ENCODE measurements at regions not wholly inside any gene's neighbourhood (a gene's known extent, or its start where the extent isn't known, plus 50 kb on each side); places are given as distances from the start of the nearest gene placed in this dataset.
"Not testable (repeated sequence)": the region's sequence is repeated elsewhere in the genome, so short reads cannot be mapped to it uniquely, and the experiment has no call there.

DNA sequence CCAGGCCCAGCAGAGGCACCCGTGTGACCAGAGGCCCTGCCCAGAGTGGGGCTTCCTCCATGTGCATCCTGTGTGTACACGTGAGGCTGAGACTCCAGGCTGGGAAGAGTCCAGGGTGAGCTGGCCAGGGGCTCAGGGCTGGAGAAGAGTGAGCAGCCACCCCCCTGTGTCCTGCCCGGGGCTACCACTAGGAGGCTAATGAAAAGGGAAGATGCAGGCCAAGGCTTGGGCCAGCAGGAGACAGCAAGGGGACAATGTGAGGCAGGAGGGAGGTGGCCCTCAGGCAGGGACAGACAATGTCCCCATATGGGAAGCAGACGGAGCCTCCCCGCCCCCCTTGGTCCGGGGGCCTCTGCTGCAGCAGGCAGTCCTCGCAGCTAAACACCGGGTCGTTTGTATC, 102.0 kb downstream of the HIF1AN start:
- POLR2A ChIA-PET = no interaction called here
- CTCF ChIA-PET = no interaction called here

DNA sequence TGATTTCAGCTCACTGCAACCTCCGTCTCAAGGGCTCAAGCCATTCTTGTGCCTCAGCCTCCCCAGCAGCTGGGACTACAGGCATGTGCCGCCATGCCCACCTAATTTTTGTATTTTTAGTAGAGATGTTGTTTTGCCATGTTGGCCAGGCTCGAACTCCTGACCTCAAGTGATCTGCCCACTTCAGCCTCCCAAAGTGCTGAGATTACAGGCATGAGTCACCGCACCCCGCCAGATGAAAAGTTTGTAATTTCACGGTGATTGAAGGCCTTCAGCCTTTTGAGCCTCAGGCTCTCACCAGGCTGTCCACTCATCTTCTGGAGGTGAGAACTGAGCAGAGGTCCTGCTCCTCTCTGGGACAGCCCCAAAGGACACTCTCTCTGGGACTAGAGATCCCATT, 103.2 kb downstream of the HIF1AN start:
- CTCF ChIA-PET, POLR2A ChIA-PET: not testable (repeated sequence)

DNA sequence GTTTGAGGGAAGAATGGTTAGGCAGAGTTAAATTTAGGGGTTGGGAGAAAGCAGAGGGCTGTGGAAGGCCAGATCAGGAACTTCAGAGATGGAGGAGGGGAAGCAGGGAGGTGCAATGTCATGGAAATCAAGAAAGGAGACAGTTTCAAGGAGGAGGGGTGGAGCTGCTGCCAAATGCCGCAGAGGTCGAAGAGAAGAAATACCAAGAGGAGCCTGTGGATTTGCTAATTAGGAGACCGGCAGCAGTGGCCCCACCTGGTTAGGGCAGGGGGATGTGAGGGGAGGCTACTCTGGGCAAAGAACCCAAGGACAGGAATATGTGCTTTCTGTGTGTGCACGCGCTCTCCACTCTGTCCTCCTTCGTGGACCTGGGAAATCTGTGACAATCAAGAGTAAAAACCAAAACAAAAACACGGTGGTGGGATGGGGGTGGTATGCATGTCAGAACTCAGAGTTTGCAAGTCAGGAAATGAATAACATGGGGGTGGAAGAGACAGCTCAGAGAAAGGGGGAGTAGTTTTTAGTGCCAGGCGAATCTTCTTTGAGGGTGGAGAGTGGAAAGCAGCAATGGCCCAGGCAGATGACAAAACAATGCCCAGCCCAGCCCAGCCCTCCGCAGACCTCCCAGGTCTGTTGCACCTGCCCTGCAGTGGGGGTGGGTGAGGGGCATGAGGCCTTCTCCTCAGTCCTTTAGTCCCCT, 102.9 kb upstream of the PAX2 start:
- ChIA-PET CTCF (no interaction called here), POLR2A (no interaction called here)

DNA sequence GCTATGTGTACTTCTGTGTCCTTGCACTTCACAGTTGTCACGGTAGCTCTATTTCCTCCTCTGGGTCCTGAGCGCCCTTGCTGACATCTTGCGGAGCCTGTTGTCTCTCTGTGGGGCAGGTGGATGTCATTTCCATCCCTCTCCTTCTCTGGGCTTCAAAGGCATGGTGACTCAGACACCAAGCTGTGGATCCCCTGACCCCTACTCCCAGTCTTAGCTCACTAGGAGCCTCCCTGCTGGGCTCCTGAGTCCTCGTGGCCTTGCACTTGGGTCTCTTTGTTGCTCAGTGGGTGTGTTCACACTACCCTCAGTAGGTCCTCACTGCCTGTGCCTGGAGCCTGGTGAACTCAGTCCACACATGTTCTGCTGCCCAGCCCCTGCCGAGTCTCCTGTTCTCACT, 100.3 kb upstream of the PAX2 start:
- POLR2A ChIA-PET = no interaction called here
- CTCF ChIA-PET = interaction anchor here (0.6 kb wide), 1 partner anchor 1874 kb away, joined by 4 read pairs; no protein-coding TSS in a partner anchor

DNA sequence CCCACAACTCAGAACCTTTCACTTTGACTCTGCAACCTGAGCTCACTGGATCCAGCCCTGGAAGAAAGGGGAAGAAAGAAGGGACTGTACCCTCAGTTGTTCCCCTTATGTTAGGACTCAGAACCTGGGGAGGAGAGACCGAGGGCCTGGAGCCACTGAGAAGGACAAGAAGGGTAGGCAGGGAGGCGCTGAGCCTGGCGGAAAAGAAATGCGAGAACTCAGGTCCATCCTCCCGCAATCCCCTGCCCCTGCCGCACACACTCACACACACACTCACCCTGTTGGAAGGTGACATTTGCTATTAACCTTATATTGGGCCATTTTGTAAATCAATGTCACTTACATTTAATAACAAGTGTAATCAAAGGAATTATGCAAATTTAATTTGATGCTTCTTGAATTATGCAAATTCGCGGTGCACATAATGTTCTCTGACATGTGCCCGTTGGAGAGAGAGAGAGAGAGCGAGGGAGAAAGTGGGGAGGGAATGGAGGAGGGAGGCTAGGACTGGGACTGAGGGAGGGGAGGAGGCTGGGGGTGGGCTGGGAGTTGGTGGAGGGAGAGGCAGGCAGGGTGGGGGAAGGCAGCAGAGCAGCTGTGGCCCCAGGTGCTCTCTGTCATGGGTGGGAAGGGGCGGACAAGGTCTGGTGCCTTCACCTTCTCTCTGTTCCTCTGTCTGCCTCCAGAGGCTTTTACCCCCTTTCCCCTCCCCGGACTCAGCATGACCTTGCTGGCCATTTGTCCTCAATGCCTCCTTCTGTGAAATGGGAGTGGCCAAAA, 99.6 kb upstream of the PAX2 start:
- ChIA-PET CTCF (no interaction called here), POLR2A (no interaction called here)

DNA sequence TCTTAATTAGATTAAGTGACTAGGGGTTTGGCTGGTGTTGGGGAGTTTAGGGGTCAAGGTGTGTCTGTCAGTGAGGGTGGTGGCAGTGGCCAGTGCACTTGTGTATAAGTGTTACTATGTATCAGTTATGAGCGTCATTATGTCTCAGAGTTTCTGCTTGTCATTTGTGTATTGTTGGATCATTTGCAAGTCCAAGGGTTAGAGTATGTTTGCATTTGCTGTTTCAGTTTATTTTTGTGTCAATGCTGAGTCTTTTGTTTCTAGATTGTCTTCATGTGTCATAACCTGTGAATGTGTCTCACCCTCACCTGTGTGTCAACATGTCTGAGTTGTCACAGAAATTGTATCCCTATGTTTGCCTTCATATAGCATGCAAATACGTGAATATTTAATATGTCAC, 97.5 kb upstream of the PAX2 start:
- CTCF ChIA-PET = no interaction called here
- POLR2A ChIA-PET = no interaction called here

DNA sequence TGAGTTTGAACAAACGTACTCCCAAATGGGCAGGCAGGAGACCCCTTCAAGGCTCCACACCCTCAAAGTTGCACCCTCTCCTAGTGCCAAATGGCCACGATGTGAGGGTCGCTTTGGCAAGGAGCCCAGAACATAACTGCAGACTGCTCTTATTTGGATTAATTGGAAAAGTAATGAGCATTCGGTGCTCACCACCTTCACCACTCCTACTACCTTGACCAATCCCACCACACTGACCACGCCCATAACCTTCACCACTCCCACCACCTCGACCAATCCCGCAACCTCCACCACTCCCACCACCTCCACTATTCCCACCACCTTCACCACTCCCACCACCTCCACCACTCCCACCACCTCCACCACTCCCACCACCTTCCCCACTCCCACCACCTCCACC, 94.7 kb upstream of the PAX2 start:
- ChIA-PET CTCF (no interaction called here), POLR2A (no interaction called here)

DNA sequence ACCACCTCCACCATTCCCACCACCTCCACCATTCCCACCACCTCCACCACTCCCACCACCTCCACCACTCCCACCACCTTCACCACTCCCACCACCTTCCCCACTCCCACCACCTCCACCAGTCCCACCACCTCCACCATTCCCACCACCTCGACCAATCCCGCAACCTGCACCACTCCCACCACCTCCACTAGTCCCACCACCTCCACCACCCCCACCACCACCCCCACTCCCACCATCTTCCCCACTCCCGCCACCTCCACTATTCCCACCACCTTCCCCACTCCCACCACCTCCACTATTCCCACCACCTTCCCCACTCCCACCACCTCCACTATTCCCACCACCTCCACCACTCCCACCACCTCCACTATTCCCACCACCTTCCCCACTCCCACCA, 94.3 kb upstream of the PAX2 start:
- CTCF ChIA-PET, POLR2A ChIA-PET: not testable (repeated sequence)

DNA sequence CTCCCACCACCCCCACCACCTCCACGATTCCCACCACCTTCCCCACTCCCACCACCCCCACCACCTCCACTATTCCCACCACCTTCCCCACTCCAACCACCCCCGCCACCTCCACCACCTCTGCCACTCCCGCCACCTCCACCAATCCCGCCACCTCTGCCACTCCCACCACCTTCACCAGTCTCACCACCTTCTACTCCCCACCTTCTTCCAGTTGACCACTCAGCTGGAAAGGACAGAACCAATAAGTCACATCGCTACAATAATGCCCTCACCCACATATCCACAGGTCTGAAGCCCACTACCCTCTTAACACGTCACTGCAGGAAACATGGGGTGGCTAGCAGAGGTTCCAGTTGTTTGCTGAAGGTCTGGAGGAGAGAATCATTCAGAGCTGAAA, 93.5 kb upstream of the PAX2 start:
- ChIA-PET CTCF (no interaction called here), POLR2A (no interaction called here)

DNA sequence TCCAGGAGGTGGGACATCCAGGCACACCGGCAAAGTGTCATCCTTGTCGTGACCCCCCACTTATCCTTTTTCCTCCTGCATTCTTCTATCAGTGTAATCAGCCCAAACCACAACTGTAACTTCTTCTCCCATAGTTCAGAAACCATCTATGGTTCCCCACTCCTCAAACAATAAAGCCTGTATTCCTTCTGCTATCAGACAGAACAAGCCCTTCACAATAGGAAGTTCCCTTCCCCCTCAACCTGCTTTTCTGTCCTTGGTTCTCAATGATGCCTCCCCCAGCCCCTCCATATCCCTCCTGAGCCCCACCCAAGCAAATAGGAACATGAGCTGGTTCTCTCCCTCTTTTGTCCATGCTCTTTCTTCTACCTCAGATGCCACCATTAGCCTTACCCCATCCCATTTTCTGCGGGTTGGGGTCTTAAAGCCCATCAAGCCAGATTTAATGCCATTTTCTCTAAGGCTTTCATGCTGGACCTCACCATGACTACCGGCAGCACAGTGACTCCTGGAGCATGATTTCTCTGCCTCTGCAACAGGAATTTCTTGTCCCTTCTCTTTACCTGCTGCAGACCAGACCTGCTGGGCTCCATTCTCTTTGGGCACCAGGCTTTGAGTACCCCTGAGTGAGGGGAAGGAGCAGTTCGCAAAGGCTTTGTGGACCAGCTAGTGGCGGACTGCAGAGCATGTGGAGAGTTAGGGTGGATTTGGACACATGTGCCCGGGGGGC, 92.8 kb upstream of the PAX2 start:
- POLR2A ChIA-PET = no interaction called here
- CTCF ChIA-PET = no interaction called here

DNA sequence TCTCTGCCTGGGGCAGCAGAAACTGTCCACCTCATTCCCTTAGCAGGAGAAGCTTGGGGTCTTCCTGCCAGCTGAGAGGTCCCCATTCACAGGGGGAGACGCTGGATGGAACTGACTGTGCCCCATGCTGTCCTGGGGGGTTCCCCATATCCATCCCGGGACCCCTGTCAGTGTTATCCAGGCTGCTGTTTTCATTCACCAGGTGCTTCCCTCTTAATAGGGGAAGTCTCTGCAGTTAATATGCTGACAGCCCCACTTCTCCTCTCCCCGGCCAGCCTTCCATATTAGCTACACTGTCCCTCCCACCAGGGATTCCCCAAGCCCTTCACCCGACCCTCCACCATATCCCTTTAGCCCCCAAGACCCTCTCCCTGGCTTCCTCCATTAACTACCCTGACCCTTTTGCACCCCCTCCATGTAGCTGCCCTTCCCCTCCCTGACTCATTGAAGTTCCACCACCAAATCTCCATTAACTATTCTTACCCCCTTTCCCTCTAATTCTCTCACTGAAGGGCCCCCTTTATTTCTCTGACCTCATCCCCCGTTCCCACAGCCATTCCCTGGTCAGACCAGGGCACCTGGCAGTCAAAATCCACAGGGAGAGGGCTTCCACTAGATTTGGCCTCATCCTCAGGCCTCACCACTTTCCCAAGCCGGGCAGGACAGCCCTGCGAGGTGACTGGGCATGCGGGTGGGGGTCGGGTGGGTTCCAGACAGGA, 92.0 kb upstream of the PAX2 start:
- CTCF ChIA-PET = no interaction called here
- POLR2A ChIA-PET = interaction anchor here (0.5 kb wide), 1 partner anchor 157 kb away, joined by 3 read pairs; no protein-coding TSS in a partner anchor

DNA sequence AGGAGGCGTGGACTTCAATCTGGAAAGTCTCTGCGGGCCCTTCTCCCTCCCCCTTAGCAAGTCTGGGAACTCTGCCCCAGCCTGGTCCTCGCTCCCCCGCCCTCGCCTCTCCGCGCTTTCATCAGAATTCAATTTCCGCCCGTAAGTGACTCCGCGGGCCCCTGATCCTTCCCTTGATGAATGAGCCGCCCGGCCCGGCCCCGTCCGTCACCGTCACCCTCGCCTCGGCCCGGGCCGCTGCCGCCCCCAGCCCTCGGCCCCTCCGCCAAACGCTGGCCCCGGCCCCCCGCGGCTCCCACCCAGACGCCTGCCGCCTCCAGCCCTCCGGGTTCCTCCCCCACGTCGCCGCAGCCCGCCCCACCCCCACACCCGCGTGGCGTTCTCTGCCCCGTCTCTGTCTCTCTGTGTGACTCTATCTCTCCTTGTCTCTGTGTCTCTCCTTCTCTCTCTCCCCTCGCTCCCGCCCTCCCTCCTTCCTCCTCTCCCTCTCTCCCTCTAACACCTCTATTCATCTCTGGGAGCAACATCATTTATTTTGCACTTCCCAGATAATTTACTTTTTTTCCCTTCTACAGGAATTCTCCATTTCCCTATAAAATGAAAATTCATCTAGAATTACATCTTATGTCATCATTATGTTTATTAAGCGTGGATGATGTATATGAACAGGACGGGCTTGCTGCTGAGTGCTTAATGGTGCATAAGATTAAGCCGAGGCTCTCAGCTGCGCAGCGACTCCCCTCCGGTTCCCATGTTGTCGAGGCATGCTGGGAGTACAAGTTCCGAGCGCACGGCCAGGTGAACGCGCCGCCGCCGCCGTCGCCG, 91.2 kb upstream of the PAX2 start:
- ChIA-PET POLR2A (interaction anchor here (0.5 kb wide), 1 partner anchor 157 kb away, joined by 3 read pairs; no protein-coding TSS in a partner anchor), CTCF (interaction anchor here (0.7 kb wide), 1 partner anchor 188 kb away, joined by 3 read pairs; no protein-coding TSS in a partner anchor)

DNA sequence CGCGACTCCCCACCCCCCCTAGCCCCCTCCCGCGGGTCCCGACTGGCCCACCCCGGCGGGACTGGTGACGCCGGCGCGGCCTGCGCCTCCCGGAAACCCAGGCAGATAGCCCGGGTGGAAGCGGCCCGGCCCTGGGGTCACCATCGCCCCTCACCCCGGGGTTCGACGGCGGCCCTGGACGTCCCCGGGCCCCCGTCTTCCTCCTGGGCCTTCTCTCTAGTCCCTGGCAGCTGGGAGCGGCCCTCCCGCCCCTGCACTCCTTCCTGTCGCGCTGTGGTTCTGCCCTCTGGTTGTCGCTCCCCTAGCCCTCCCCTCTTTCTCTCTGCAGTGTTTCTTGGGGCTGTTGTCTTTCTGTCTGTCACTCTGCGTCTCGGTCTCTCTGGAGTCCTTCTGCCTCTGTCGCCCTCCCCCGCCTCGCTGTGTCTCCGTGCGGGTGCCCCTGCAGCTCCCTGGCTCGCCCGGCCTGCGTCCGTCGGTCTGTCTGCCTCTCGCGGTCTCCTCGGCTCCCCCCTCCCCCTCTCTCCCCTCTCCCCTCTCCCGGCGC, 90.5 kb upstream of the PAX2 start:
- ChIA-PET POLR2A (no interaction called here), CTCF (interaction anchor here (0.7 kb wide), 1 partner anchor 187 kb away, joined by 3 read pairs; no protein-coding TSS in a partner anchor)

DNA sequence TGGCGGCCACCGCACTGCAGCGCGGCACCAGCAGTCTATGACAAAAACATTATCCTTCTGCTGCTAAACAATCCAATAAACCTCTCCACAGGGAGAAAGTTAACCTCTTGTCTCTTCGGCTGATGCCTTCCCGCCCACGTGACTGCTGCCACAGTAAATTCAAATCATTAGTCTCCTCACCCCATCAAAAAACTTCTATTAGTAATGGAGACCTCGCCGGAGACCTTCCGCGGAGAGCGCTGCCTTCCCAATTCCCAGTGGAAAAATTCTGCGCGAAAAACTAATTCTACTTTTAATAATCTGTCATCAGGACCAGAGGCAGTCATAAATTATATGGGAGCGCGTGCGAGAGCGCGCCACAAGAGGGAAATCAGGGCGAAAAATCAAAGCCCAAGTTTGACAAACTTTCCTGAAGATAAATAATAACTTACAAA, 90.0 kb upstream of the PAX2 start:
- POLR2A ChIA-PET = no interaction called here
- CTCF ChIA-PET = interaction anchor here (0.7 kb wide), 1 partner anchor 186 kb away, joined by 3 read pairs; no protein-coding TSS in a partner anchor

DNA sequence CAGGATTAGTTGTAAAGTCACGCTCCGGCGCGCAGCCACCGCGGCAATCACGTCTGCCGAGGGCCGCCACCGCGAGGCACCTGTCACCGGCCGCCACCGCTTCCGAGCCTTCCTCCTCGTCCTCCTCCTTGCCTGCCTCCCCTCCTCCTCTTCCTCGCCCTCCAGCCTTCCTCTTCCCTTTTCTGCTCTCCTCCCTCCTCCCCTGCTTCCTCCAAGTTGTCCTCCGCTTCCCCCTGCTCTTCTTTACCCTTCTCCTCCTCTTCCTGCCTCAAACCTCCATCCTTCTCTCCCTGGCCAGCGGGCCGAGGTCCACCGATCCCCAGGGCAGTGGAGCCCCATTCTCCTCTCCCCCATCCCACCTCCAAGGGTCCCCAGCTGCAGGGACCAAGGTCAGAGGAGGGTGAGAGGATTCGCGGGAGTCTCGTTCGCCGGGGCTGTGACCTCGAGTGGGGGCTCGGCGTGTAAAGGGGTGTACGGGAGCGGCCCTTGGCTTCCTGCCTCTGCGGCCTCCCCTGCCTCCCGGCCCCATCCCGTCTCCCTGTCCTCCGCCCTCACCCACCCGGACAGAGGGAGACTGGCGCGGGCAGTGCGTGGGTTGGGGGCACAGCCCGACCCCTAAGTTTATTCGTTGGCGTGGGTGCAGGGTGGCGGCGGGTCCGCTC, 89.5 kb upstream of the PAX2 start:
- POLR2A ChIA-PET = no interaction called here

DNA sequence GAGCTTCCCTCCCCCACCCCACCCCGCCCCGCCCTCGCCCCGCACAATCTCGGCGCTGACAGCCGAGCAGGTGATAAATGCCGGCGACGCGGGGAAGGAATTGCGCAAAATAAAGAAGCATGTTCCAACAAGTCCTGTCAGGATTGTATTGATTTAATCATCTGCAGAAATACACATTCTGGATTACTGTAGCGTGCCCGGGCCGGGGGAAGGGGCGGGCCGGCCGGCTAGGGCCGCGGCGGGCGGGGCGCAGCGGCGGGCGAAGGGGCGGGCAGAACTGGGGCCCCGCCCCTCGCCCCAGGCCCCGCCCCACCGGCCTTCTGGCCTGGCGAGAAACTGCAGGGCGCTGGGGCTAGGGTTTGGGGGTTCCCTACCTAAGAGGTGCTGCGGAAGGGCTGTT, 88.9 kb upstream of the PAX2 start:
- CTCF ChIA-PET = no interaction called here
- POLR2A ChIA-PET = no interaction called here

More for the DNA sequence above, 89.5 kb upstream of the PAX2 start:
- CTCF ChIA-PET = no interaction called here

DNA sequence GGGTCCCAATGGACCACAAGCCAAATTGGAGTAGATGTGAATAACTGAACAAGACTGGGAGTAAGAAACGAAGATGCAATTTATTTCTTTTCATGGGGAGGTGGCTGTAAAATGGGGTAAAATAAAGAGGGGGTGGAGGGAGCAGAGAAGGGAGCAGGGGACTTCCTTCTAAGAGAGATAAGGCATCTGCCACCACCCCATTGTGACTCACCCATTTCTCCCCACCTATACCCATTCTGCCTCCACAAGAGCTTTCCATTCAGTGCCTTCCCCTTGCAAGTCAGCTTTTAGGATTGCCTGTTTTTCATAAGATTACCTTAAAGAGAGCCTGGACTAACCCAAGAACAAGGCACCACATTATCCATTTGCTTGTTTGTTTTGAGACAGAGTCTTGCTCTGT, 87.1 kb upstream of the PAX2 start:
- CTCF ChIA-PET = no interaction called here

DNA sequence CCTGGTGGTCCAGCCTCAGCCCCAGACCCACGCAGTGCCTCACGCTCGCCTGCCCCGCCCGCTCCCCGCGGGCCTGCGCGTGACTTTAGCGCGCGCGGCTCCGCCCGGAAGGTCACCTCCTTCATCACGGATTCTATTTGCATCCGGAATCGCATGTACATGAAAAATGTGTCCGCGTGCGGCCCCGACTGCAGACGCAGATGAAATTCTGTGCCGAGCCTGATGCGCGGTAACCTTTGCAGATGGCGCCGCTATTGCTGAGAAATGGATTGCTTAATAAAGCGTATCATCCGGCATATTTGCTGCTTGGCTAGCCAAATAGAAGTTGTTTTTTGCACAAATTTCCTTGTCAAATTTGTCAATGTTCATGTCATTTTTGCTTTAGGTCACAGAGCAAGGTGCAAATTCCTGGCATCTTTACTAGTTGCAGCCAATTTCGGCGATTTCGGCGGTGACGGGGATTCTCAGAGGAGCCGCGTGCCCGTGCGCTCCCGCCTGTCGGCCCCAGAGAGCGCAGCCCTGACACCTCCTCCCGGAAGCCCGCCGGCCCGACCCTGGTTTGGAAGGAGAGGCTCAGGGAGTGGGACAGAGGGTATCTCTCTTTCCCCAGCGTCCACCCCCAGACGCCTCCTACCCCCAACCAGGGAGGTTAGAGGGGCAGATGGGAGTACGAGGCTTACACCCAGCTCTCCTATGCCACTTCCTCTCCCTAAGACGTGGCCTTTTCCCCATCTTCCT, 85.9 kb upstream of the PAX2 start:
- CTCF ChIA-PET = no interaction called here
- POLR2A ChIA-PET = no interaction called here

More for the DNA sequence above, 87.1 kb upstream of the PAX2 start:
- POLR2A ChIA-PET = no interaction called here

All from activated CD8-positive, alpha-beta memory T cell treated with anti-CD3 and anti-CD28 coated beads for 36 hours (primary cell).